HT1080 (cell line): ENCODE measurements at regions not wholly inside any gene's neighbourhood (a gene's known extent, or its start where the extent isn't known, plus 50 kb on each side); places are given as distances from the start of the nearest gene placed in this dataset.
"Not testable (repeated sequence)": the region's sequence is repeated elsewhere in the genome, so short reads cannot be mapped to it uniquely, and the experiment has no call there.

Source experiments
- DNase-seq: peaks from one replicate; pipeline ENCODE4 v3.0.0-alpha.2; 2015; ENCODE audit warnings: low read depth

DNA sequence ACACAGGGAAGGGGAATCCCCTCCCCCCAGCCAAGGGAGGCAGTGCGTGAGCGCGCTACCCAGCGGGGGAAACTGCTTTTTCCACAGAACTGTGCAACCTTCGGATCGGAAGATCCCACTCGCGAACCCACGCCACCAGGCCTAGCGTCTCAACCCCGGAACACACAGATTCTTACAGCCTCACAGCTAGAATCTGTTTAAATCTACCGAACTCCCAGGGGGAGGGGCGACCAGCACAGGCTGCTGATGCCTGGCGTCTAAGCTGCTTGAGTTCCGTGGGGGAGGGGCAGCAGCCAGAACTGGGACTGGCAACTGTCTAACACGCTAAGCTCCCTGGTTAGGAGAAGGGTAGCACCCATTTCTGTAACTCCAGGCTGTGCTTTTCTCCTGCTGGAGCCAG lies 217.3 kb upstream of the TENT5A start:
- DNase-seq, result no peak

- DNase-seq, result no peak
Observed at GRCh38 chr6:81969011-81969410, 216.5 kb upstream of the TENT5A start.

DNA sequence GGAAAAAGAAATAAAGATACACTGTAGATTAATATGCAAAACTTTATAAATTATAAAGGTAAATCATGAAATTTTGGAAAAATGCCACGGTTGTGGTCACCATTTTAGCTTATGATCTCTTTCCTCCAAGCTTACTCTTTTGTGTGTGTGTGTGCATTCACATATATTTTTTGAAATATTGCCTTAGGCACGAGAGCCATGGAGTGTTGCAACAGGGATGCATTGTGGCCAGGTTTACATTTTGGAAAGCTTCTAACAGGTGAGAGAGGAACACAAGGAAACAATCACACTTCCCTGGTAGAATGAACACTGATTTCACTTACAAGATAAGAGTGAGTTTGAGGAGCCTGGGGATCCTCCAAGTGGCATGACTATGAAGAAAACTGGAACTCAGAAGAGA lies 214.5 kb upstream of the TENT5A start:
- DNase-seq, result no peak

DNA sequence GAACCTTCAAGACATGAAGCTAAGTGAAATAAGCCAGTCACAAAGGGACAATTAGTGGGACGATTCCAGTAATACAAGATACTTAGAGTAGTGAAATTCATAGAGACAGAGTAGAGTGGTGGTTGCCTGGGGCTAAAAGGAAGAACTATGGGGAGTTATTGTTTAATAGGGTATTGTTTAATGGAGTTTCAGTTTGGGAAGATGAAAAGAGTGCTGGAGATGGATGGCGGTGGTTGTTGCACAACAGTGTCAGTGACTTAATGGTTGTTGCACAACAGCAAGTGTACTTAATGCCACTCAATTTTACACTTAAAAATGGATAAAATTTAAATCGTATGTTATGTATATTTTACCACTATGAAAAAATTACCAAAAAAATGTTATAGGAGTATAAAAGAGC lies 209.7 kb upstream of the TENT5A start:
- no peak for DNase-seq

- DNase-seq, result peak; percentile 90
Observed at GRCh38 chr6:81950877-81951276, 198.4 kb upstream of the TENT5A start.

GRCh38 chr6:81948861-81949260 lies 196.4 kb upstream of the TENT5A start:
- DNase-seq, result no peak

DNA sequence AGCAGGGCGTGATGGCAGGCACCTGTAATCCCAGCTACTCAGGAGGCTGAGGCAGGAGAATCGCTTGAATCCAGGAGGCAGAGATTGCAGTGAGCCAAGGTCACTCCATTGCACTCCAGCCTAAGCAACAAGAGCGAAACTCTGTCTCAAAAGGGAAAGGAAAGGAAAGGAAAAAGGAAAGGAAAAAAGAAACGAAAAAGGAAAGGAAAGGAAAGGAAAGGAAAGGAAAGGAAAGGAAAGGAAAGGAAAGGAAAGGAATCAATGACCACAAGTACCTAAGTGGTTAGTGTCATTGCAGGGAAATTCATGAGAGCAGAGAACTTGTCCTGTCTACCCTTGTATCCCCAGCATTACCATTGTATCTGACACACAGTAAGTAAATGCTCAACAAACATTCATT lies 195.7 kb upstream of the TENT5A start:
- DNase-seq, result not testable (repeated sequence)

- DNase-seq, result no peak
Observed at GRCh38 chr6:81944661-81945060, 192.2 kb upstream of the TENT5A start.

DNA sequence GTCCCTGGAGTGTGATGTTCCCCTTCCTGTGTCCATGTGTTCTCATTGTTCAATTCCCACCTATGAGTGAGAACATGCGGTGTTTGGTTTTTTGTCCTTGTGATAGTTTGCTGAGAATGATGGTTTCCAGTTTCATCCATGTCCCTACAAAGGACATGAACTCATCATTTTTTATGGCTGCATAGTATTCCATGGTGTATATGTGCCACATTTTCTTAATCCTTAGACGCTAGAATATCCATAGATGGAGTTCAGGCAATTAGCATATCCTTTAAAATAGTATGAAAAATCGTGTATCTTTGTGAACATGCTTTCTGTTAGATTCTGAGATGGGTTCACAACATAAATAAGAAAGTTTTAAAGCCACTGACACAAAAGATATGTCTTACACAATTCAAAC lies 190.4 kb upstream of the TENT5A start:
- DNase-seq, result not testable (repeated sequence)

DNA sequence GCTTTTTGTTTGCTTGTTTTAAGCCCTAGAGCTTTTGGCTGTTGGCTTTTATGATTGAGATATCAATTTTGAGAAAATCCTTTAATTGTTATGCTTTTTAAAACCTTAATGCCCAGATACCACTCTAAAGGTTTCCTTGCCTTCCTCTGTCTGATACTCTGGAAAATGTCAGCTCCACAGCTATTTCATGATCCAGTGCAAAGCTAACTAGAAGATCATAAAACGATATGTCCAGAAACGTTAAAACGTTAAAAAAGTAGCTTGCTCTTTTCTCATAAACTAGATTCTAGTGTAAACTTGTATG lies 189.5 kb upstream of the TENT5A start:
- no peak for DNase-seq

DNA sequence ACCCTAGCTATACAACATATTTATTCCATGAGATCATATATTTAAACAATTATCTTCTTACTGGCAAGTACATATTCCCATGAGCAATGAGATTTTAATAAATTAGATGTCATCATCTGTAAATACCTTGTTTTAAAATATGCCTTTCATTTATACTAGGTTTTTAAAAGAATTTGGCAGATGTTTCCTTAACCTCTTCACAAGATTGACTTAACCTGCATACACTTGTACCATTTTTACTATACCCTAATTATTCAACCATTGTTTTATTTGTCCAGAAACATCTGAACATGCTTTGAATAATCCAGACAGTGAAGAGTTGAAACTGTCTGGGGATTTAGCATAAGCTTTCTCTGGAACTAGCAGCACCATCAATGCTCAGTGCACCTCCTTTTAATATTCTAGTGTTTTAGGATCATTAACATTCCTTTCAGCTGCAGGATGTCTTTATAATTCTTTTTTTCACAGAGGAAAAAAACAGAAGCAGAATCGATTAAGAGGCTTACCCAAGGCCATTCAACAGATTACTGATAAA lies 188.0 kb upstream of the TENT5A start:
- no peak for DNase-seq

- DNase-seq, result no peak
Observed at GRCh38 chr6:81939766-81940165, 187.3 kb upstream of the TENT5A start.

DNA sequence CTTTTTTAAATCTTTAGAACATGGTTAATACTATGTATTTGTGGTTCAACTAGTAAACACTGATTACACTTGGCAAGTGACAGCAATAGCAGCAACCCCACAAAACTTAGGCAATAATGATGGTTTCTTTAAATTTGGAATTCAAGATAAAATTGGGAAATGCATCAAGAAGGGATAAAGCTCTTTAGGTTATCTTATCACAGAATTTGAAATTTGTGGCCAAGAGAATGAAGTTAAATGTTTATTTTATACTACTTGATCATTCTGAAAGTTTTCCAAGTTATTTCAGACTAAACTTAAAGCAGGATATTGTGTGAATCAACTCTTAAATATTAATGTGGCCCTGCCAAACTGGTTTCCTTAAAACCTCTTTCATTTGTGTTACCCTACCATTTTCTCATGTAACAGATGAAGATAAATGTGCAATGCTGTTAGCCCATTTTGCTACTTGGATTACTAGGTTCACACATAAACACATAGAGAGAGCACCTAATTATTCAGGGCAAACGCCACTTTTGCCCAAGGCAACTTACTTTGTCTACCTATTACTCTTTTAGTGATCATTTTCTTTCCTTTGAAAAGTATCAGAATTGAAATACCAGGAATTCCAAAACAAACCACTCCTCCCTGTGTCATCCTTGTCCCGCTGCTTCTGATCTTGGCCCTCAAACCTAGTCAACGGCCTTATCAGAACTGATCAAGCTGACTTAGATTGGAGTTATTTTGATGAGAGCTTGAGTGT lies 186.7 kb upstream of the TENT5A start:
- no peak for DNase-seq

- peak; percentile 95 for DNase-seq
Observed at GRCh38 chr6:81938014-81938856, 185.8 kb upstream of the TENT5A start.

DNA sequence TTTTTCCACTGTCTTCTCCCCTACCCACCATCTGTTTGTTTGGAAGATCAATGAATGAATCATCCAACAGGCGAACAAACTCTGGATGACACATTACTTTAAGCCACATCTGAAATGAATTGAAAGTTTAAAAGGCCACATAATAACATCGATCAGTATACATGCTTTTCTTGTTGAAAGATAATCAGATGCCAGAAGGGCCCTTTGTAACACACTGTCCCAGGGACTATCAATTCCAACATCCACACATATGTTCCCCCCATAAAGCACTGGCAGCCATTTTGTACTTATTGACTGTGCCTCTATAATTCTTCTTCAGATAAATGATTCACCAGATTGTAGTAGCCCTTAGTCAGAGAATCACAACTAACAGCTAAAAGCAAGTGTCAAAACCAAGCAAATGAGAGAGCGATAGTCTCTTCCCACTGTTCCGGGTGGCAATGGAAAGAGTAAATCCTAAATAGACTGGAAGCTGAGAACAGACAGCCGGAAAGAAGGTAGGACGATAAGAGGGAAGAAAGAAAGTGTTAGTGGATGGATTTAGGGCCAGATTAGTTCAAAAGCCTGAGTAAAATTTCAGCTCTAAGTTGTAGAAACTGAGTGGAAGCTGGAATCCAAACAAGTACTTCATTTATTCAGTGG lies 184.9 kb upstream of the TENT5A start:
- DNase-seq, result peak; percentile 27

GRCh38 chr6:81934936-81935335 lies 182.5 kb upstream of the TENT5A start:
- no peak for DNase-seq

DNA sequence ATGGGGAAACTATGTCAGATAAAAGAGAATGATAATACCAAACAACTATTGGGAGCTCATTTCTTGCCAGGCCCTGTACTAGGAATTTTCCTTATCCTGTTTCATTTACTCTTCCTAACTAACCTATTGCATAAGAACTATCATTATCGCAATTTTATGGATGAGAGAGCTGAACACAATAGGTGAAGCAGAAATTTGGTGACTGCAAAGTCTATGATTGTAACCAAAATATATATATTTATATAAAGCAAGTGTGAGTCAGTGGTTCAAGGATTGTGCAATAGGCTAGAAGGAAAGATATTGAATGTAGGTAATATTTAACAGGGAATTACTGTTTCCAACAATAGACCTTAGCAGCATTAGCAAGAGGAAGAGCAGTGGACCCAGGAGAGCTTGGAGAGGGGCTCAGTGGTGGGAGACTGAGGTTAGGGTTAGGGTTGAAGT lies 181.1 kb upstream of the TENT5A start:
- DNase-seq, result no peak

DNA sequence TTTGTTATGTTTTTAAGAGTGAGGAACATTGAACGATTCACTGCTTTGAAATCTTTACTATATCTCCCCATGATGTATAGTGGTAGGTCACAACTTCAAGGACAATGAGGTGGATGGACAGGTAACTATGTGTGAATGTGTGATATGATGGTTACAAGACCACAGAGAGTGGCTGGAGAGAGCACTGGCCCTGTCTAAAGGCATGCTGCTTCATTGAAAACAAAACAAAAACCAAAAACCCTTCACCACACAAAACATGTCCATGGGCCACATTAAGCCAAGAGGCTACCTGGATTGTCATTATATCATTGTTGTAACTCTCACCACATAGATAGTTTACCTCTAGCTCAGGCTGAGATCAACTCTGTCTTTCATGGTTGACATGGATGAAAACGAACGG lies 180.6 kb upstream of the TENT5A start:
- no peak for DNase-seq

DNA sequence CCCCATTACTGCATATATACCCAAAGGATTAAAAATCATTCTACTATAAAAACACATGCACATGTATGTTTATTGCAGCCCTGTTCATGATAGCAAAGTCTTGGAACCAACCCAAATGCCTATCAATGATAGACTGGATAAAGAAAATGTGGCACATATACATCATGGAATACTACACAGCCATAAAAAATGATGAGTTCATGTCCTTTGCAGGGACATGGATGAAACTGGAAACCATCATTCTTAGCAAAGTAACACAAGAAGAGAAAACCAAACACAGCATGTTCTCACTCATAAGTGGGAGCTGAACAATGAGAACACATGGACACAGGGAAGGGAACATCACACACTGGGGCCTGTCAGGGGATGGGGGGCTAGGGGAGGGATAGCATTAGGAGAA lies 180.0 kb upstream of the TENT5A start:
- not testable (repeated sequence) for DNase-seq

GRCh38 chr6:81929828-81930227 lies 177.3 kb upstream of the TENT5A start:
- peak; percentile 23 for DNase-seq

DNA sequence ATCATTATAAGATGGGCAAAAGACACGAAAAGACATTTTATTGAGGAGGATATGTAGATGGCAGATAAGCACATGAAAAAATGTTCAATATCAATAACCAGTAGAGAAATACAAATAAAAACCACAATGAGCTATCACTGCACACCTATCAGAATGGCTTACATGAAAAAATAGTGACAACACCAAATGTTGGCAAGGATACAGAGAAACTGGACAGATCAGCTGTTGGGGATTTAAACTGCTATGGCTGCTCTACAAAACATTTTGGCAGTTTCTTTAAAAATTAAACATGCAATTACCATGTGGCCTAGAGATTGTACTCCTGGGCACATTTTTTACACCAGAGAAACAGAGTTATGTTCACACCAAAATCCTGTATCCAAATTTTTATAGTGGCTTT lies 172.7 kb upstream of the TENT5A start:
- no peak for DNase-seq
